A549 (cell line): ENCODE measurements at regions not wholly inside any gene's neighbourhood (a gene's known extent, or its start where the extent isn't known, plus 50 kb on each side); places are given as distances from the start of the nearest gene placed in this dataset.

Experiments used
- ZFP36 ChIP-seq: fragments of 450-650 bp; IDR thresholded peaks from 2 replicates; pipeline ENCODE4 v1.6.1; 2014; ENCODE audit warnings: borderline replicate concordance; ENCODE audit not compliant: partially characterized antibody
- TF ChIP-seq, protein P1 (sequence below): fragments of 250-450 bp; sonication (Bioruptor Pico); IDR thresholded peaks from 2 replicates; pipeline ENCODE4 v1.5.0; 2021; ENCODE audit warnings: mild to moderate bottlenecking, moderate library complexity, borderline replicate concordance

DNA sequence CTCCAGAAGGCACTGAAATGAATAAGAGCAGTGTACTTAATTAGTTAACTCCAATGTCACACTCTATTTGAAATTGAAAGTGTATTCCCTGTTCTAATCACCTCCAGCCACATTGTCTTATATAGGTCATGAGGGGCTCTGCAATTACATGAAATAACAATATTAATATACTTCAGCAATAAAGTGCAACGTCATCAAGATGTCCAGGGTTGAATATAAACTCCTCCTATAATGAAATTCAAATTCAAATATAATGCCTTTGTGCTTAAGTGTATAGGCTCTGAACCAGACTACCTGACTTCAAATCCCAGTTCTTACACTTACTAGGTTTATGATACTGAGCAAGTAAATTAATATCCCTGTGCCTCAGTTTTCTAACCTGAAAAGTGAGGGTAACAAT, 195.6 kb upstream of the SMC2 start:
- TF ChIP-seq, protein P1, sequence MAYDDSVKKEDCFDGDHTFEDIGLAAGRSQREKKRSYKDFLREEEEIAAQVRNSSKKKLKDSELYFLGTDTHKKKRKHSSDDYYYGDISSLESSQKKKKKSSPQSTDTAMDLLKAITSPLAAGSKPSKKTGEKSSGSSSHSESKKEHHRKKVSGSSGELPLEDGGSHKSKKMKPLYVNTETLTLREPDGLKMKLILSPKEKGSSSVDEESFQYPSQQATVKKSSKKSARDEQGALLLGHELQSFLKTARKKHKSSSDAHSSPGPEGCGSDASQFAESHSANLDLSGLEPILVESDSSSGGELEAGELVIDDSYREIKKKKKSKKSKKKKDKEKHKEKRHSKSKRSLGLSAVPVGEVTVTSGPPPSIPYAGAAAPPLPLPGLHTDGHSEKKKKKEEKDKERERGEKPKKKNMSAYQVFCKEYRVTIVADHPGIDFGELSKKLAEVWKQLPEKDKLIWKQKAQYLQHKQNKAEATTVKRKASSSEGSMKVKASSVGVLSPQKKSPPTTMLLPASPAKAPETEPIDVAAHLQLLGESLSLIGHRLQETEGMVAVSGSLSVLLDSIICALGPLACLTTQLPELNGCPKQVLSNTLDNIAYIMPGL (CRISPR knock-in tag): no peak
- TF ChIP-seq ZFP36: no peak
